Dendritic cell treated with granulocyte-macrophage colony-stimulating factor and Interleukin-4, amounts not matched to agents 40 ng/mL and 50 ng/mL, for 4 days (primary cell): ENCODE measurements at regions not wholly inside any gene's neighbourhood (a gene's known extent, or its start where the extent isn't known, plus 50 kb on each side); places are given as distances from the start of the nearest gene placed in this dataset.

Experiments
- H3K27ac Mint-ChIP-seq: one replicate; pipeline ENCODE4 v1.8.0; 2022; ENCODE audit warnings: mild to moderate bottlenecking, mixed read lengths
- H3K27me3 Mint-ChIP-seq: one replicate; pipeline ENCODE4 v1.8.0; 2022; ENCODE audit warnings: mild to moderate bottlenecking, mixed read lengths
- H3K36me3 Mint-ChIP-seq: one replicate; pipeline ENCODE4 v1.8.0; 2022; ENCODE audit warnings: low read depth, mixed read lengths
- H3K4me1 Mint-ChIP-seq: one replicate; pipeline ENCODE4 v1.8.0; 2022; ENCODE audit warnings: low read depth, mixed read lengths
- H3K4me3 Mint-ChIP-seq: one replicate; pipeline ENCODE4 v1.8.0; 2022; ENCODE audit warnings: mild to moderate bottlenecking, moderate library complexity, mixed read lengths
- H3K9me3 Mint-ChIP-seq: one replicate; pipeline ENCODE4 v1.8.0; 2022; ENCODE audit warnings: mixed read lengths
- intact Hi-C: fragments of 100-400 bp; cut with micrococcal nuclease; formaldehyde crosslinking; loops from one replicate; pipeline ENCODE4 v1.15.0; 2022

GRCh38 chr1:22379566-22379965 lies 72.1 kb upstream of the ZBTB40 start:
- no peak overlapping the region for H3K27ac Mint-ChIP-seq

GRCh38 chr1:22380024-22380785 lies 71.4 kb upstream of the ZBTB40 start:
- Mint-ChIP-seq H3K27me3 (peaks cover 12% of the 10 kb centered on the region), H3K27ac (no peak overlapping the region), H3K36me3 (no peaks in the 10 kb centered on the region), H3K4me3 (no peak overlapping the region), H3K4me1 (no peaks in the 10 kb centered on the region), H3K9me3 (no peaks in the 10 kb centered on the region)
- intact Hi-C loops = no loop called here

More at GRCh38 chr1:22379566-22379965, 72.1 kb upstream of the ZBTB40 start:
- no peaks in the 10 kb centered on the region for H3K4me1 Mint-ChIP-seq
- intact Hi-C loops = no loop called here
- H3K4me3 Mint-ChIP-seq = no peak overlapping the region
- peaks cover 12% of the 10 kb centered on the region for H3K27me3 Mint-ChIP-seq
- no peaks in the 10 kb centered on the region for H3K36me3 Mint-ChIP-seq
- no peaks in the 10 kb centered on the region for H3K9me3 Mint-ChIP-seq

- intact Hi-C loops = no loop called here
- no peak overlapping the region for H3K4me3 Mint-ChIP-seq
- H3K27me3 Mint-ChIP-seq = peaks cover 23% of the 10 kb centered on the region
- no peaks in the 10 kb centered on the region for H3K9me3 Mint-ChIP-seq
- H3K4me1 Mint-ChIP-seq = no peaks in the 10 kb centered on the region
- H3K36me3 Mint-ChIP-seq = no peaks in the 10 kb centered on the region
- no peak overlapping the region for H3K27ac Mint-ChIP-seq
Measured at GRCh38 chr1:22383526-22384294, 67.9 kb upstream of the ZBTB40 start.

GRCh38 chr1:22385537-22385936 lies 66.1 kb upstream of the ZBTB40 start:
- Mint-ChIP-seq H3K4me3 (no peak overlapping the region), H3K9me3 (no peaks in the 10 kb centered on the region), H3K27me3 (peaks cover 23% of the 10 kb centered on the region), H3K4me1 (no peaks in the 10 kb centered on the region), H3K36me3 (no peaks in the 10 kb centered on the region), H3K27ac (no peak overlapping the region)
- intact Hi-C loops = no loop called here

GRCh38 chr1:22386774-22387173 lies 64.9 kb upstream of the ZBTB40 start:
- Mint-ChIP-seq H3K4me3 (no peak overlapping the region), H3K4me1 (no peaks in the 10 kb centered on the region), H3K9me3 (no peaks in the 10 kb centered on the region), H3K27ac (no peak overlapping the region), H3K27me3 (peaks cover 19% of the 10 kb centered on the region), H3K36me3 (no peaks in the 10 kb centered on the region)
- intact Hi-C loops = no loop called here

GRCh38 chr1:22387919-22388580 lies 63.6 kb upstream of the ZBTB40 start:
- Mint-ChIP-seq H3K27me3 (peaks cover 22% of the 10 kb centered on the region), H3K9me3 (no peaks in the 10 kb centered on the region), H3K36me3 (no peaks in the 10 kb centered on the region), H3K27ac (no peak overlapping the region), H3K4me3 (no peak overlapping the region), H3K4me1 (no peaks in the 10 kb centered on the region)
- intact Hi-C loops = no loop called here

- no peaks in the 10 kb centered on the region for H3K9me3 Mint-ChIP-seq
- no peak overlapping the region for H3K4me3 Mint-ChIP-seq
- no peaks in the 10 kb centered on the region for H3K4me1 Mint-ChIP-seq
- intact Hi-C loops = no loop called here
- peaks cover 18% of the 10 kb centered on the region for H3K27me3 Mint-ChIP-seq
- no peaks in the 10 kb centered on the region for H3K36me3 Mint-ChIP-seq
- no peak overlapping the region for H3K27ac Mint-ChIP-seq
Measured at GRCh38 chr1:22388671-22389450, 62.8 kb upstream of the ZBTB40 start.

GRCh38 chr1:22393587-22393986 lies 58.1 kb upstream of the ZBTB40 start:
- intact Hi-C loops = no loop called here
- Mint-ChIP-seq H3K36me3 (no peaks in the 10 kb centered on the region), H3K4me3 (no peak overlapping the region), H3K9me3 (no peaks in the 10 kb centered on the region), H3K27me3 (peaks cover 26% of the 10 kb centered on the region), H3K27ac (no peak overlapping the region), H3K4me1 (no peaks in the 10 kb centered on the region)

- Mint-ChIP-seq H3K27ac (no peak overlapping the region), H3K4me1 (no peaks in the 10 kb centered on the region), H3K9me3 (no peaks in the 10 kb centered on the region), H3K4me3 (no peak overlapping the region), H3K36me3 (no peaks in the 10 kb centered on the region), H3K27me3 (peaks cover 49% of the 10 kb centered on the region)
- intact Hi-C loops = no loop called here
Measured at GRCh38 chr1:22398656-22399420, 52.8 kb upstream of the ZBTB40 start.

- intact Hi-C loops = no loop called here
- Mint-ChIP-seq H3K4me3 (no peak overlapping the region), H3K9me3 (no peaks in the 10 kb centered on the region), H3K27ac (no peak overlapping the region), H3K36me3 (no peaks in the 10 kb centered on the region), H3K4me1 (no peaks in the 10 kb centered on the region), H3K27me3 (peaks cover 51% of the 10 kb centered on the region)
Measured at GRCh38 chr1:22399421-22400091, 52.1 kb upstream of the ZBTB40 start.
